B cell (primary cell): ENCODE measurements at regions not wholly inside any gene's neighbourhood (a gene's known extent, or its start where the extent isn't known, plus 50 kb on each side); places are given as distances from the start of the nearest gene placed in this dataset.

Source experiments
- ATAC-seq: fragments of 200-7000 bp; cut with Tn5 transposase; one replicate; pipeline ENCODE4 v1.10.0; 2021; ENCODE audit warnings: low read depth, mild to moderate bottlenecking, moderate number of reproducible peaks, moderate library complexity
- CTCF ChIA-PET: fragments of 350-600 bp; sonication (Branson Sonifier 250); formaldehyde crosslinking; loops from one replicate; lab custom pipeline; 2021; ENCODE audit warnings: antibody characterized with exemption, inconsistent platforms; lab: Charles Lee
- POLR2A ChIA-PET: fragments of 350-600 bp; sonication (Branson Sonifier 250); formaldehyde crosslinking; loops from one replicate; lab custom pipeline; 2021; ENCODE audit warnings: antibody characterized with exemption; lab: Charles Lee
- DNase-seq: peaks from one replicate; pipeline ENCODE4 v3.0.0; 2013
- H2AFZ ChIP-seq: 2 replicates; pipeline ENCODE4 v1.6.1; 2012; ENCODE audit warnings: mild to moderate bottlenecking, low read depth, low read length; ENCODE audit not compliant: insufficient read depth, poor library complexity, severe bottlenecking
- H3K27ac ChIP-seq, 2 donors: 1 replicate in 1 of 2; 2 replicates in 1 of 2; pipeline ENCODE4 v1.5.1; 2012 to 2013; ENCODE audit warnings: low read length in 2 of 2, mild to moderate bottlenecking in 2 of 2, moderate library complexity in 1 of 2
- H3K27me3 ChIP-seq, 4 experiments: fragments of 200-600 bp in 1 of 4; sonication (generic) in 1 of 4; replicated peaks in 1 of 4; 1 replicate in 2 of 4; 2 replicates in 2 of 4; pipeline versions ENCODE4 v1.6.1 to v1.7.0; 2013 to 2016; ENCODE audit warnings: low read length in 3 of 4, mild to moderate bottlenecking in 2 of 4, mixed read lengths in 1 of 4, moderate library complexity in 1 of 4; ENCODE audit not compliant: insufficient read depth in 4 of 4, control insufficient read depth in 3 of 4; ENCODE audit errors: control extremely low read depth in 1 of 4
- H3K36me3 ChIP-seq, 2 experiments: replicated peaks in 1 of 2; 1 replicate in 1 of 2; 2 replicates in 1 of 2; pipeline versions ENCODE4 v1.6.1 to v1.7.1; 2013; ENCODE audit warnings: low read length in 1 of 2; ENCODE audit not compliant: insufficient read depth in 2 of 2, control insufficient read depth in 1 of 2; ENCODE audit errors: control extremely low read depth in 1 of 2, extremely low read depth in 1 of 2
- H3K4me1 ChIP-seq, 2 donors: fragments of 200-600 bp in 1 of 2; sonication (generic) in 1 of 2; 1 replicate in 1 of 2; 2 replicates in 1 of 2; pipeline versions ENCODE4 v1.5.1 to v1.6.1; 2013 to 2017; ENCODE audit warnings: low read length in 2 of 2; ENCODE audit not compliant: control insufficient read depth in 2 of 2, insufficient read depth in 2 of 2
- H3K4me2 ChIP-seq: replicated peaks from 2 replicates; pipeline ENCODE3; 2012; ENCODE audit warnings: mild to moderate bottlenecking, low read depth, low read length; ENCODE audit not compliant: poor library complexity, severe bottlenecking
- H3K4me3 ChIP-seq, 5 experiments: fragments of 200-600 bp in 1 of 5; sonication (generic) in 1 of 5; 1 replicate in 3 of 5; 2 replicates in 2 of 5; pipeline versions ENCODE4 v1.5.1 to v1.7.0; 2011 to 2016; ENCODE audit warnings: low read length in 4 of 5, mild to moderate bottlenecking in 4 of 5, low read depth in 2 of 5, control low read depth in 1 of 5, moderate library complexity in 1 of 5; ENCODE audit not compliant: insufficient read depth in 1 of 5; ENCODE audit errors: control extremely low read depth in 1 of 5, extremely low read depth in 1 of 5
- H3K79me2 ChIP-seq: fragments of 200-600 bp; sonication (generic); one replicate; pipeline ENCODE4 v1.6.0; 2016; ENCODE audit warnings: low read length; ENCODE audit not compliant: control insufficient read depth, insufficient read depth
- H3K9ac ChIP-seq: fragments of 200-600 bp; sonication (generic); 2 replicates; pipeline ENCODE4 v1.6.1; 2017; ENCODE audit warnings: mild to moderate bottlenecking, low read length, moderate library complexity
- H3K9me3 ChIP-seq, 3 donors: one replicate each; pipeline versions ENCODE4 v1.6.1 to v1.7.1; 2013; ENCODE audit warnings: low read length in 2 of 3; ENCODE audit not compliant: control insufficient read depth in 2 of 3, insufficient read depth in 1 of 3; ENCODE audit errors: control extremely low read depth in 1 of 3
- H4K20me1 ChIP-seq: 2 replicates; pipeline ENCODE4 v1.6.0; 2012; ENCODE audit warnings: mild to moderate bottlenecking, low read length; ENCODE audit not compliant: insufficient read depth, control insufficient read depth, poor library complexity, severe bottlenecking
- H3K27ac Mint-ChIP-seq: one replicate; pipeline ENCODE4 v1.8.0; 2021; ENCODE audit warnings: mixed read lengths
- H3K27me3 Mint-ChIP-seq: one replicate; pipeline ENCODE4 v1.8.0; 2021; ENCODE audit warnings: mixed read lengths
- H3K4me1 Mint-ChIP-seq: one replicate; pipeline ENCODE4 v1.8.0; 2021; ENCODE audit warnings: mixed read lengths
- H3K4me3 Mint-ChIP-seq: one replicate; pipeline ENCODE4 v1.8.0; 2021; ENCODE audit warnings: mixed read lengths
- H3K9me3 Mint-ChIP-seq: one replicate; pipeline ENCODE4 v1.8.0; 2022; ENCODE audit warnings: mixed read lengths; ENCODE audit not compliant: insufficient read depth
- EZH2 ChIP-seq: IDR thresholded peaks from 2 replicates; pipeline ENCODE4 v1.6.1; 2012; ENCODE audit warnings: borderline replicate concordance, low read depth, mild to moderate bottlenecking, moderate library complexity, low read length; ENCODE audit not compliant: insufficient read depth, poor library complexity, severe bottlenecking
- WGBS: methylation state at CpG from one replicate; pipeline ENCODE4 v1.1.5; 2013; ENCODE audit warnings: missing lambda C conversion rate; ENCODE audit not compliant: insufficient coverage; 5-methylcytosine and 5-hydroxymethylcytosine counted together
- intact Hi-C: fragments of 100-400 bp; cut with micrococcal nuclease; formaldehyde crosslinking; loops from one replicate; pipeline ENCODE4 v1.10.0; 2022
- TF ChIP-seq, protein P1 (sequence below): fragments of 200-600 bp; IDR thresholded peaks from one replicate; pipeline ENCODE4 v1.8.0; 2022; ENCODE audit warnings: antibody characterized with exemption, mild to moderate bottlenecking

DNA sequence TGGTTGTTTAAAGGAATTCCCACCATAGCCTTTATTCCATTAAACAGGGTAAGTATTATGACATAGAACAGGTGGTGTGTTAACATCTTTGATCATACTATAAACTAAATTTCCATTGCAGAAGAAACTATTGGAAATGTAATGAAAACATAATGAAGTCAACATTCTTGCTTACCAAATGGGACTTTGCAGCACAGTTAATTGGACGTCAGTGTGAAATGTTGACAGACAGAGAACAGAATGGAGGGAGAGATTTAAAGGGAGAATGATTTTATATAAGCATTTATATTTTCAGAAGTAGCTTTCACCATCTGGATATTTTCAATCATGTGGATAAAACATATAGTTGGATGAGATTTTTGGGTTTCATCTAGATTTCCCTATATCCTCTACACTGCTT, 311.3 kb downstream of the TUSC1 start:
- intact Hi-C loops, result no loop called here
- H3K79me2 ChIP-seq, result no peaks in the 10 kb centered on the region
- H2AFZ ChIP-seq, result no peak overlapping the region
- CTCF ChIA-PET, result no interaction called here
- H3K4me1 Mint-ChIP-seq, result no peaks in the 10 kb centered on the region
- H3K27me3 Mint-ChIP-seq, result no peaks in the 10 kb centered on the region
- no peak overlapping the region for H3K4me2 ChIP-seq
- DNase-seq (no peak), ATAC-seq (no peak)
- H3K9ac ChIP-seq, result no peak overlapping the region
- no peaks in the 10 kb centered on the region for H3K9me3 ChIP-seq
- no CpG with 5 or more reads among the region's 1 CpG for WGBS
- POLR2A ChIA-PET, result no interaction called here
- H3K4me3 Mint-ChIP-seq, result no peak overlapping the region
- no peak overlapping the region for H3K4me3 ChIP-seq
- H3K27ac Mint-ChIP-seq, result no peak overlapping the region
- no peaks in the 10 kb centered on the region for H3K4me1 ChIP-seq
- H3K9me3 Mint-ChIP-seq, result no peaks in the 10 kb centered on the region
- TF ChIP-seq EZH2, result no peak
- TF ChIP-seq, protein P1, sequence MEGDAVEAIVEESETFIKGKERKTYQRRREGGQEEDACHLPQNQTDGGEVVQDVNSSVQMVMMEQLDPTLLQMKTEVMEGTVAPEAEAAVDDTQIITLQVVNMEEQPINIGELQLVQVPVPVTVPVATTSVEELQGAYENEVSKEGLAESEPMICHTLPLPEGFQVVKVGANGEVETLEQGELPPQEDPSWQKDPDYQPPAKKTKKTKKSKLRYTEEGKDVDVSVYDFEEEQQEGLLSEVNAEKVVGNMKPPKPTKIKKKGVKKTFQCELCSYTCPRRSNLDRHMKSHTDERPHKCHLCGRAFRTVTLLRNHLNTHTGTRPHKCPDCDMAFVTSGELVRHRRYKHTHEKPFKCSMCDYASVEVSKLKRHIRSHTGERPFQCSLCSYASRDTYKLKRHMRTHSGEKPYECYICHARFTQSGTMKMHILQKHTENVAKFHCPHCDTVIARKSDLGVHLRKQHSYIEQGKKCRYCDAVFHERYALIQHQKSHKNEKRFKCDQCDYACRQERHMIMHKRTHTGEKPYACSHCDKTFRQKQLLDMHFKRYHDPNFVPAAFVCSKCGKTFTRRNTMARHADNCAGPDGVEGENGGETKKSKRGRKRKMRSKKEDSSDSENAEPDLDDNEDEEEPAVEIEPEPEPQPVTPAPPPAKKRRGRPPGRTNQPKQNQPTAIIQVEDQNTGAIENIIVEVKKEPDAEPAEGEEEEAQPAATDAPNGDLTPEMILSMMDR, result no peak
- no peaks in the 10 kb centered on the region for H4K20me1 ChIP-seq
- no peak overlapping the region for H3K27ac ChIP-seq
- no peaks in the 10 kb centered on the region for H3K36me3 ChIP-seq
- no peaks in the 10 kb centered on the region for H3K27me3 ChIP-seq

DNA sequence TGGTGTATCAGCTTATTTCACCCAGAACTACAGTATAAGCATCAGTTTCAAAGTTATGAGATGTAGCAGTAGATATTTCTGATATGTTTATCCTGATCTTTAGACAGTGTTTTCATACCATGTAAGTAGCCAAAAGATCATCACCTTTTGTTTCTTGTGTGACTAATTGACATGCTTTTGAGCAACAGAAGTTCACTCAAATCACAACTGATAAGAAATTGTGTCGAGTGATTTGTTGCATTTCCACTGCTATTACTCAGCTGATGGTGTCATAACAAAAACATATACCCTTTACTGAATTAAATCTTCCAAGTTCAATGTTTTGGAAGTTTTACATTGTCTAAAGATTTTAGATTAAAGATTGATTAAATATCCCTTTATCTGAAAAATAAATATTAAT, 324.5 kb downstream of the TUSC1 start:
- Mint-ChIP-seq H3K4me3 (no peak overlapping the region), H3K27ac (no peak overlapping the region), H3K27me3 (no peaks in the 10 kb centered on the region), H3K4me1 (no peaks in the 10 kb centered on the region), H3K9me3 (peaks cover 9% of the 10 kb centered on the region)
- Histone ChIP-seq H3K4me2 (no peak overlapping the region), H3K27me3 (no peaks in the 10 kb centered on the region), H2AFZ (no peak overlapping the region), H3K36me3 (no peaks in the 10 kb centered on the region), H4K20me1 (no peaks in the 10 kb centered on the region), H3K27ac (no peak overlapping the region), H3K4me3 (no peak overlapping the region), H3K4me1 (no peaks in the 10 kb centered on the region), H3K9ac (no peak overlapping the region), H3K79me2 (no peaks in the 10 kb centered on the region), H3K9me3 (peaks cover 0 to 7% (median 0%) of the 10 kb centered on the region in 3 donors)
- ChIA-PET CTCF (no interaction called here), POLR2A (no interaction called here)
- DNase-seq (no peak), ATAC-seq (no peak)
- intact Hi-C loops, result no loop called here
- TF ChIP-seq EZH2, result no peak
- TF ChIP-seq, protein P1, result no peak
- WGBS, result no CpG with 5 or more reads among the region's 1 CpG
